ENCODE measurements at regions not wholly inside any gene's neighbourhood (a gene's known extent, or its start where the extent isn't known, plus 50 kb on each side); places are given as distances from the start of the nearest gene placed in this dataset.

DNA sequence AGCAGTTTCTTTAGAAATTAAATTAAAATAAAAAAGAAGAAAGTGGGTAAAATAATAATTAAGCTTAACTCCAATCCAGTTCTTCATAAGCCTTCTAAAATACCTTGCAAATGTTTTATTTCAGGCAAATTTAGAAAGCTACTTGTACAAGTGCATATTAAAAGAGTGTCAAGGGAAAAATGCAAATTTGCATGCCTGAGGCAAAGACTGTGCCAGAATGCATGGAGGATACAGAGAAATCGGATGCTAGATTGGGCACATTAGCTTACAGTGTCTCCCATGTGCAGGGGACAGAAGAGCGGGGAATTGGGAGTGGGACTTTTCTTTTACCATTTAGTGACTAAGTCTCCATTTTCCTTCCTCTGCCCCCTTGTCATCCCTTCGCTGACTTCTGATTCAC is 173.0 kb upstream of the NWD2 start:
- TF ChIP-seq, protein P1, sequence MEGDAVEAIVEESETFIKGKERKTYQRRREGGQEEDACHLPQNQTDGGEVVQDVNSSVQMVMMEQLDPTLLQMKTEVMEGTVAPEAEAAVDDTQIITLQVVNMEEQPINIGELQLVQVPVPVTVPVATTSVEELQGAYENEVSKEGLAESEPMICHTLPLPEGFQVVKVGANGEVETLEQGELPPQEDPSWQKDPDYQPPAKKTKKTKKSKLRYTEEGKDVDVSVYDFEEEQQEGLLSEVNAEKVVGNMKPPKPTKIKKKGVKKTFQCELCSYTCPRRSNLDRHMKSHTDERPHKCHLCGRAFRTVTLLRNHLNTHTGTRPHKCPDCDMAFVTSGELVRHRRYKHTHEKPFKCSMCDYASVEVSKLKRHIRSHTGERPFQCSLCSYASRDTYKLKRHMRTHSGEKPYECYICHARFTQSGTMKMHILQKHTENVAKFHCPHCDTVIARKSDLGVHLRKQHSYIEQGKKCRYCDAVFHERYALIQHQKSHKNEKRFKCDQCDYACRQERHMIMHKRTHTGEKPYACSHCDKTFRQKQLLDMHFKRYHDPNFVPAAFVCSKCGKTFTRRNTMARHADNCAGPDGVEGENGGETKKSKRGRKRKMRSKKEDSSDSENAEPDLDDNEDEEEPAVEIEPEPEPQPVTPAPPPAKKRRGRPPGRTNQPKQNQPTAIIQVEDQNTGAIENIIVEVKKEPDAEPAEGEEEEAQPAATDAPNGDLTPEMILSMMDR (IDR thresholded peaks at IDR 0.05) = no peak
- TF ChIP-seq EP300 (IDR thresholded peaks at IDR 0.05) (no peak), POLR2AphosphoS5 (IDR thresholded peaks at IDR 0.05) (no peak), POLR2A (IDR thresholded peaks at IDR 0.05) (no peak)
- Histone ChIP-seq H3K9me3 (no peaks in the 10 kb centered on the region), H3K4me1 (no peaks in the 10 kb centered on the region), H3K4me3 (no peak overlapping the region), H3K27ac (no peak overlapping the region), H3K36me3 (no peaks in the 10 kb centered on the region), H3K27me3 (no peaks in the 10 kb centered on the region)
- WGBS, 2 donors (ENCODE audit: low coverage in 1 of 2) = 80 to 95% methylated on average over 3 of the region's 3 CpGs
- no peak for ATAC-seq

DNA sequence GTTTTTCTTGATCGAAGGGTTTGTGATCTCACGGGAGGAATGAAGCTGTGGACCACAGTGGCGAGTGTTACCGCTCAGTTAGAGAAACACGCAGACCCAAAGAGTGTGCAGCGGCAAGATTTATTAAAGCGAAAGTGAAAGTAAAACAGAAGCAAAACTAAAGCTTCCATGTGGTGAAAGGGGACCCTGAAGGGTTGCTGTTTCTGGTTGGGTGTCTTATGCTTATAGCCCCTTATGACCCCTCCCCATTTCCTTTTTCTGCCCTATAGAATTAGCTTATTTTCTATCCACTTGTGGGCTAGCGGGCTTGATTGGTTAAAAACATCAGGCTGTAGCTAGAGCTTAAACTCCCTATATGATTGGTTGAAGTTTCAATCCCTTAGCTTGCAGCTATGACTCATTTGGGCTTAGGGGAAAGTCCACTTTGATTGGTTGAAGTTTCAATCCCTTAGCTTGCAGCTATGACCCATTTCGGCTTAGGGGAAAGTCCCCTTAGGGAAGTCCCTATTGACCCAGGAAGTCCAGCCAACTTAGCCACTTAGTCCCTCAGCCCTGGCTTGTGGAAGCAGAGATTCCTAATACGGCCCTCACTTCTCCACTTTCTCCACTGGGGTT is 171.2 kb upstream of the NWD2 start:
- Histone ChIP-seq H3K9me3 (no peaks in the 10 kb centered on the region), H3K4me1 (no peaks in the 10 kb centered on the region), H3K27ac (no peak overlapping the region), H3K4me3 (no peak overlapping the region), H3K36me3 (no peaks in the 10 kb centered on the region), H3K27me3 (no peaks in the 10 kb centered on the region)
- TF ChIP-seq, protein P1 (IDR thresholded peaks at IDR 0.05) = no peak
- TF ChIP-seq EP300 (IDR thresholded peaks at IDR 0.05) = no peak
- TF ChIP-seq POLR2A (IDR thresholded peaks at IDR 0.05) = no peak
- TF ChIP-seq POLR2AphosphoS5 (IDR thresholded peaks at IDR 0.05) = no peak
- 84 to 94% methylated on average over 8 to 10 of the region's 10 CpGs for WGBS, 2 donors (ENCODE audit: low coverage in 1 of 2)
- ATAC-seq = no peak

DNA sequence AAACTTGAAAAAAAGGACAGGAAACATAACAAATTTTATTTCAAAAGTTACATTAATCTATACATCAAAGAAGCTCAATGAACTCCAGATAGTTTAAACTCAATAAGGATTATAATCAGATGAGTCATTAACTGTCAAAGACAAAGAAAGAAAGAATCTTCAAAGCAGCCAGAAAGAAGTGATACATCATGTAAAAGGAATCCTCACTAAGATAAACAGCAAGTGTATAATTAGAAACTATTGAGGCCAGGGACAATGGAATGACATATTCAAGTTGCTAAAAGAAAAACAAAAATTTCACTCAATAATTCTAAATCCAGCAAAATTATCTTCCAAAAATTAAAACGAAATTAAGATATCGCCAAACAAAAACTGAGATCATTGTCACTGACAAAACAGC is 161.6 kb upstream of the NWD2 start:
- TF ChIP-seq POLR2AphosphoS5 (IDR thresholded peaks at IDR 0.05) (no peak), POLR2A (IDR thresholded peaks at IDR 0.05) (no peak), EP300 (IDR thresholded peaks at IDR 0.05) (no peak)
- TF ChIP-seq, protein P1 (IDR thresholded peaks at IDR 0.05) = no peak
- 89 to 92% methylated on average over 2 of the region's 2 CpGs for WGBS, 2 donors (ENCODE audit: low coverage in 1 of 2)
- Histone ChIP-seq H3K36me3 (no peaks in the 10 kb centered on the region), H3K4me1 (no peaks in the 10 kb centered on the region), H3K4me3 (no peak overlapping the region), H3K27ac (no peak overlapping the region), H3K27me3 (no peaks in the 10 kb centered on the region), H3K9me3 (peaks cover 0 to 18% (median 2%) of the 10 kb centered on the region in 3 donors)
- ATAC-seq = no peak

DNA sequence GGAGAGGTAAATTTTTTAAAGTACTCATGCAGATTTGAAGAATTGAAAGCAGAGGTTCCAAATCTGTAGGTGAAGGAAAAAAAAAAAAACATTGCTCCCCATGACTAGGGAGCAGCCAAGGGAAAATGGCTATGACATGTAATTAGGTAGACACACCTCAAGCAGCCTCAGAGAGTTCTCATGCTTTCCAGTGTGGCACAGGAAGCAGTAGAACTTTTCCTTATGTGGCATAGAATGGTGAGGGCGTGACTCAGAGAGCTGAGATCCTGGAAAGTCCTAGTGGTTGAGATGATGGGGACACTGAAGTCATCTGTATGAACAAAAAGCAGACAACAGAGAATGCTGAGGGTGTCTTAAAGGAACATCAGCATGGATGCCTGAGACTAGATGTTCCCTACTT is 148.6 kb upstream of the NWD2 start:
- H3K9me3 ChIP-seq = no peaks in the 10 kb centered on the region
- no peaks in the 10 kb centered on the region for H3K27me3 ChIP-seq
- H3K4me1 ChIP-seq = no peaks in the 10 kb centered on the region
- no peak for TF ChIP-seq POLR2AphosphoS5 (IDR thresholded peaks at IDR 0.05)
- TF ChIP-seq POLR2A (IDR thresholded peaks at IDR 0.05) = no peak
- TF ChIP-seq, protein P1 (IDR thresholded peaks at IDR 0.05) = no peak
- no peak for TF ChIP-seq EP300 (IDR thresholded peaks at IDR 0.05)
- H3K36me3 ChIP-seq = no peaks in the 10 kb centered on the region
- no peak overlapping the region for H3K4me3 ChIP-seq
- H3K27ac ChIP-seq = no peak overlapping the region
- WGBS, 2 donors (ENCODE audit: low coverage in 1 of 2) = 87% methylated on average over 1 of the region's 1 CpG; no CpG with 5 or more reads in 1 of the 2 donors
- ATAC-seq = no peak

DNA sequence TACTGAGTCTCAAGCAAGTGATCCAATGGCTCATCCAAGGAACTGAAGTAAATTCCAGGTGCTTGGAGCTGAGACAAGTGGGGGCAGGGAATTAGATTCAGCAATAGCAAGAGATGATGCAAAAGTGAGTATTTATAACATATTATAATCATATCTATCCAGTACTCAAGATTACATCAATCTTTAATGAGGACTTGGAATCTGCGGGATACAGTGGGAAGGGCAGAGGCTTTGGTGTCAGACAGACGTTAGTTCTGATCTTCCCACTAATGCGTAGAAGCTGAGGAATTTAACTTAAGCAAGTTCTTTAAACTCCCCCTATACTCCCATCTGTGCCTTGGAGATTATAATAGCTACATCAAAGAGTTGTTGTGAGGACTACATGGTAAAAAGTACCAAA is 143.4 kb upstream of the NWD2 start:
- no peak overlapping the region for H3K27ac ChIP-seq
- no peaks in the 10 kb centered on the region for H3K4me1 ChIP-seq
- no peak for TF ChIP-seq POLR2AphosphoS5 (IDR thresholded peaks at IDR 0.05)
- TF ChIP-seq POLR2A (IDR thresholded peaks at IDR 0.05) = no peak
- TF ChIP-seq, protein P1 (IDR thresholded peaks at IDR 0.05) = no peak
- no peak for TF ChIP-seq EP300 (IDR thresholded peaks at IDR 0.05)
- no peaks in the 10 kb centered on the region for H3K27me3 ChIP-seq
- WGBS, 2 donors (ENCODE audit: low coverage in 1 of 2) = 75 to 83% methylated on average over 3 of the region's 3 CpGs
- no peak for ATAC-seq
- H3K4me3 ChIP-seq = no peak overlapping the region
- no peaks in the 10 kb centered on the region for H3K9me3 ChIP-seq
- no peaks in the 10 kb centered on the region for H3K36me3 ChIP-seq
